Suppressor macrophage treated with lipopolysaccharide for 4 hours (primary cell): ENCODE measurements at regions not wholly inside any gene's neighbourhood (a gene's known extent, or its start where the extent isn't known, plus 50 kb on each side); places are given as distances from the start of the nearest gene placed in this dataset.
"Not testable (repeated sequence)": the region's sequence is repeated elsewhere in the genome, so short reads cannot be mapped to it uniquely, and the experiment has no call there.

Source experiments
- DNase-seq: peaks from one replicate; pipeline ENCODE4 v3.0.0-alpha.2; 2020

- no peak for DNase-seq
Measured at GRCh38 chr15:60280259-60280658, 117.5 kb downstream of the ANXA2 start.

GRCh38 chr15:60283936-60284335, 113.8 kb downstream of the ANXA2 start:
- DNase-seq: no peak

- not testable (repeated sequence) for DNase-seq
Measured at GRCh38 chr15:60295901-60296300, 101.9 kb downstream of the ANXA2 start.

- no peak for DNase-seq
Measured at GRCh38 chr15:60297047-60297446, 100.7 kb downstream of the ANXA2 start.
